WERI-Rb-1 (cell line): ENCODE measurements at regions not wholly inside any gene's neighbourhood (a gene's known extent, or its start where the extent isn't known, plus 50 kb on each side); places are given as distances from the start of the nearest gene placed in this dataset.

Experiments
- DNase-seq: peaks from one replicate; pipeline ENCODE4 v3.0.0-alpha.2; 2020
- H3K27ac ChIP-seq: fragments of 250-450 bp; sonication (Bioruptor Pico); 2 replicates; pipeline ENCODE4 v1.5.1; 2020; ENCODE audit warnings: mild to moderate bottlenecking, moderate library complexity
- H3K27me3 ChIP-seq: fragments of 250-450 bp; sonication (Bioruptor Pico); 2 replicates; pipeline ENCODE4 v1.5.1; 2021; ENCODE audit warnings: mild to moderate bottlenecking, low read depth, moderate library complexity; ENCODE audit not compliant: insufficient read depth, severe bottlenecking
- H3K36me3 ChIP-seq: fragments of 250-450 bp; sonication (Bioruptor Pico); 2 replicates; pipeline ENCODE4 v1.5.1; 2020; ENCODE audit warnings: mild to moderate bottlenecking, moderate library complexity
- H3K4me3 ChIP-seq: 2 replicates; pipeline ENCODE4 v1.5.1; 2011; ENCODE audit warnings: low read depth, mild to moderate bottlenecking, control low read depth, low read length
- H3K9me3 ChIP-seq: fragments of 250-450 bp; sonication (Bioruptor Pico); 2 replicates; pipeline ENCODE4 v1.5.1; 2021; ENCODE audit warnings: mild to moderate bottlenecking, moderate library complexity; ENCODE audit not compliant: severe bottlenecking
- CTCF ChIP-seq: IDR thresholded peaks from 2 replicates; pipeline ENCODE4 v1.5.1; 2011; ENCODE audit warnings: low read depth, mild to moderate bottlenecking, control low read depth, inconsistent platforms, low read length

GRCh38 chr3:73866846-73867245, 242.1 kb upstream of the PDZRN3 start:
- H3K27me3 ChIP-seq = no peaks in the 10 kb centered on the region
- H3K36me3 ChIP-seq = no peaks in the 10 kb centered on the region
- no peaks in the 10 kb centered on the region for H3K9me3 ChIP-seq
- no peak for DNase-seq
- H3K4me3 ChIP-seq = no peak overlapping the region
- no peak overlapping the region for H3K27ac ChIP-seq
- TF ChIP-seq CTCF = no peak

- no peaks in the 10 kb centered on the region for H3K9me3 ChIP-seq
- DNase-seq = no peak
- no peak for TF ChIP-seq CTCF
- no peaks in the 10 kb centered on the region for H3K36me3 ChIP-seq
- H3K4me3 ChIP-seq = no peak overlapping the region
- no peaks in the 10 kb centered on the region for H3K27me3 ChIP-seq
- H3K27ac ChIP-seq = no peak overlapping the region
Observed at GRCh38 chr3:73863546-73864079, 238.9 kb upstream of the PDZRN3 start.

- Histone ChIP-seq H3K27me3 (no peaks in the 10 kb centered on the region), H3K27ac (no peak overlapping the region), H3K36me3 (no peaks in the 10 kb centered on the region), H3K4me3 (no peak overlapping the region), H3K9me3 (no peaks in the 10 kb centered on the region)
- no peak for DNase-seq
- no peak for TF ChIP-seq CTCF
Observed at GRCh38 chr3:73855813-73856212, 231.1 kb upstream of the PDZRN3 start.

- Histone ChIP-seq H3K4me3 (no peak overlapping the region), H3K27ac (no peak overlapping the region), H3K9me3 (no peaks in the 10 kb centered on the region), H3K27me3 (no peaks in the 10 kb centered on the region), H3K36me3 (no peaks in the 10 kb centered on the region)
- no peak for DNase-seq
- peak; percentile 27; the same call in 1 of the 2 replicates for TF ChIP-seq CTCF
Observed at GRCh38 chr3:73848173-73848906, 223.6 kb upstream of the PDZRN3 start.

- no peak for TF ChIP-seq CTCF
- peak; percentile 53 for DNase-seq
- Histone ChIP-seq H3K27ac (no peak overlapping the region), H3K4me3 (no peak overlapping the region), H3K27me3 (no peaks in the 10 kb centered on the region), H3K9me3 (no peaks in the 10 kb centered on the region), H3K36me3 (no peaks in the 10 kb centered on the region)
Observed at GRCh38 chr3:73846951-73847350, 222.2 kb upstream of the PDZRN3 start.

- Histone ChIP-seq H3K27ac (no peak overlapping the region), H3K9me3 (no peaks in the 10 kb centered on the region), H3K4me3 (no peak overlapping the region), H3K27me3 (no peaks in the 10 kb centered on the region), H3K36me3 (no peaks in the 10 kb centered on the region)
- no peak for DNase-seq
- TF ChIP-seq CTCF = no peak
Observed at GRCh38 chr3:73839032-73839431, 214.3 kb upstream of the PDZRN3 start.
